NCI-H524 (cell line): ENCODE measurements at regions not wholly inside any gene's neighbourhood (a gene's known extent, or its start where the extent isn't known, plus 50 kb on each side); places are given as distances from the start of the nearest gene placed in this dataset.
"Not testable (repeated sequence)": the region's sequence is repeated elsewhere in the genome, so short reads cannot be mapped to it uniquely, and the experiment has no call there.

Experiments used
- DNase-seq, 2 experiments: peaks; one replicate each; lab custom pipeline; 2025; lab: John Stamatoyannopoulos, UW

GRCh38 chr22:48082284-48082683 is 1319.8 kb downstream of the TBC1D22A start:
- DNase-seq: no peak

GRCh38 chr22:48081281-48081680 is 1318.8 kb downstream of the TBC1D22A start:
- DNase-seq: no peak

- no peak for DNase-seq
Observed at GRCh38 chr22:48080316-48081165, 1318.1 kb downstream of the TBC1D22A start.

GRCh38 chr22:48079505-48080290 is 1317.2 kb downstream of the TBC1D22A start:
- no peak for DNase-seq

- DNase-seq: no peak
Observed at GRCh38 chr22:48078825-48079224, 1316.4 kb downstream of the TBC1D22A start.

- DNase-seq: no peak
Observed at GRCh38 chr22:48077699-48078098, 1315.2 kb downstream of the TBC1D22A start.

GRCh38 chr22:48076008-48076407 is 1313.6 kb downstream of the TBC1D22A start:
- DNase-seq: peak; percentile 89 to 97

- DNase-seq: no peak
Observed at GRCh38 chr22:48075604-48076003, 1313.2 kb downstream of the TBC1D22A start.

- DNase-seq: no peak
Observed at GRCh38 chr22:48072777-48073176, 1310.3 kb downstream of the TBC1D22A start.

- peak; percentile 46 to 76 for DNase-seq
Observed at GRCh38 chr22:48071828-48072227, 1309.4 kb downstream of the TBC1D22A start.

- DNase-seq: no peak
Observed at GRCh38 chr22:48071305-48071704, 1308.9 kb downstream of the TBC1D22A start.

GRCh38 chr22:48070760-48071159 is 1308.3 kb downstream of the TBC1D22A start:
- DNase-seq: peak in 1 of 2 experiments; percentile 49

- peak; percentile 27 to 68 for DNase-seq
Observed at GRCh38 chr22:48070083-48070482, 1307.6 kb downstream of the TBC1D22A start.

- no peak for DNase-seq
Observed at GRCh38 chr22:48069256-48069655, 1306.8 kb downstream of the TBC1D22A start.

GRCh38 chr22:48068323-48068885 is 1306.0 kb downstream of the TBC1D22A start:
- no peak for DNase-seq

- no peak for DNase-seq
Observed at GRCh38 chr22:48065892-48066291, 1303.4 kb downstream of the TBC1D22A start.

GRCh38 chr22:48061726-48062125 is 1299.3 kb downstream of the TBC1D22A start:
- DNase-seq: peak in 1 of 2 experiments; percentile 21

- DNase-seq: no peak
Observed at GRCh38 chr22:48060266-48060665, 1297.8 kb downstream of the TBC1D22A start.

- DNase-seq: not testable (repeated sequence)
Observed at GRCh38 chr22:48059521-48059920, 1297.1 kb downstream of the TBC1D22A start.

GRCh38 chr22:48057116-48057835 is 1294.8 kb downstream of the TBC1D22A start:
- peak; percentile 54 to 84 for DNase-seq

- no peak for DNase-seq
Observed at GRCh38 chr22:48055827-48056226, 1293.4 kb downstream of the TBC1D22A start.

- DNase-seq: no peak
Observed at GRCh38 chr22:48055185-48055584, 1292.7 kb downstream of the TBC1D22A start.
